ENCODE measurements at regions not wholly inside any gene's neighbourhood (a gene's known extent, or its start where the extent isn't known, plus 50 kb on each side); places are given as distances from the start of the nearest gene placed in this dataset.
A peak's percentile ranks its signal among the peaks of the same experiment; 100 is the strongest.
"Not testable (repeated sequence)": the region's sequence is repeated elsewhere in the genome, so short reads cannot be mapped to it uniquely, and the experiment has no call there.

GRCh38 chr6:130557481-130558112 is 191.8 kb downstream of the TMEM200A start:
- Mint-ChIP-seq H3K9me3 (peaks cover 4% of the 10 kb centered on the region), H3K36me3 (no peaks in the 10 kb centered on the region), H3K27me3 (ENCODE audit: low read depth) (no peaks in the 10 kb centered on the region), H3K4me3 (no peak overlapping the region), H3K4me1 (peaks cover 46% of the 10 kb centered on the region), H3K27ac (peak overlapping the region; percentile 52)
- no peak for TF ChIP-seq CTCF (IDR thresholded peaks at IDR 0.05; ENCODE audit: unreplicated experiment)
- no peak for DNase-seq (ENCODE audit: low spot score in 2 of 2, unreplicated experiment in 2 of 2)

GRCh38 chr6:130558131-130558530 is 192.3 kb downstream of the TMEM200A start:
- Mint-ChIP-seq H3K9me3 (peaks cover 4% of the 10 kb centered on the region), H3K4me3 (no peak overlapping the region), H3K36me3 (no peaks in the 10 kb centered on the region), H3K4me1 (peaks cover 46% of the 10 kb centered on the region), H3K27me3 (ENCODE audit: low read depth) (no peaks in the 10 kb centered on the region), H3K27ac (peak overlapping the region; percentile 52)
- no peak for DNase-seq (ENCODE audit: low spot score in 2 of 2, unreplicated experiment in 2 of 2)
- TF ChIP-seq CTCF (IDR thresholded peaks at IDR 0.05; ENCODE audit: unreplicated experiment) = no peak

GRCh38 chr6:130559166-130559565 is 193.3 kb downstream of the TMEM200A start:
- H3K27me3 Mint-ChIP-seq (ENCODE audit: low read depth) = no peaks in the 10 kb centered on the region
- no peak overlapping the region for H3K4me3 Mint-ChIP-seq
- peaks cover 4% of the 10 kb centered on the region for H3K9me3 Mint-ChIP-seq
- H3K4me1 Mint-ChIP-seq = peaks cover 46% of the 10 kb centered on the region
- H3K36me3 Mint-ChIP-seq = no peaks in the 10 kb centered on the region
- no peak for TF ChIP-seq CTCF (IDR thresholded peaks at IDR 0.05; ENCODE audit: unreplicated experiment)
- no peak for DNase-seq (ENCODE audit: low spot score in 2 of 2, unreplicated experiment in 2 of 2)
- H3K27ac Mint-ChIP-seq = no peak overlapping the region

- Mint-ChIP-seq H3K9me3 (peaks cover 4% of the 10 kb centered on the region), H3K27me3 (ENCODE audit: low read depth) (no peaks in the 10 kb centered on the region), H3K4me1 (peaks cover 46% of the 10 kb centered on the region), H3K27ac (no peak overlapping the region), H3K36me3 (no peaks in the 10 kb centered on the region), H3K4me3 (no peak overlapping the region)
- TF ChIP-seq CTCF (IDR thresholded peaks at IDR 0.05; ENCODE audit: unreplicated experiment) = no peak
- no peak for DNase-seq (ENCODE audit: low spot score in 2 of 2, unreplicated experiment in 2 of 2)
These were observed 194.4 kb downstream of the TMEM200A start for GRCh38 chr6:130560231-130560630.

GRCh38 chr6:130561159-130561558 is 195.3 kb downstream of the TMEM200A start:
- not testable (repeated sequence) for H3K9me3 Mint-ChIP-seq; H3K36me3 Mint-ChIP-seq; H3K27ac Mint-ChIP-seq; H3K4me3 Mint-ChIP-seq; DNase-seq (ENCODE audit: low spot score in 2 of 2, unreplicated experiment in 2 of 2); H3K27me3 Mint-ChIP-seq (ENCODE audit: low read depth)
- H3K4me1 Mint-ChIP-seq = peaks cover 39% of the 10 kb centered on the region

GRCh38 chr6:130565696-130566095 is 199.9 kb downstream of the TMEM200A start:
- no peak for DNase-seq (ENCODE audit: low spot score in 2 of 2, unreplicated experiment in 2 of 2)
- TF ChIP-seq CTCF (IDR thresholded peaks at IDR 0.05; ENCODE audit: unreplicated experiment) = no peak
- Mint-ChIP-seq H3K36me3 (no peaks in the 10 kb centered on the region), H3K9me3 (peaks cover 9% of the 10 kb centered on the region), H3K4me1 (peaks cover 5% of the 10 kb centered on the region), H3K27ac (no peak overlapping the region), H3K27me3 (ENCODE audit: low read depth) (no peaks in the 10 kb centered on the region), H3K4me3 (no peak overlapping the region)

All from mesothelial cell of epicardium (in vitro differentiated cells).